A673 (cell line): ENCODE measurements at regions not wholly inside any gene's neighbourhood (a gene's known extent, or its start where the extent isn't known, plus 50 kb on each side); places are given as distances from the start of the nearest gene placed in this dataset.

Source experiments
- BruUV-seq: library from RNA; stranded (reverse); fragments of 400-500 nt; replicated peaks from 2 replicates; lab custom pipeline; 2021; lab: Mats Ljungman, UMichigan
- CTCF ChIA-PET: fragments of 300-600 bp; sonication (Branson Sonifier 250); formaldehyde crosslinking; loops from one replicate; lab custom pipeline; 2022; ENCODE audit warnings: antibody characterized with exemption; lab: Charles Lee
- POLR2A ChIA-PET: fragments of 300-600 bp; sonication (Branson Sonifier 250); formaldehyde crosslinking; loops from one replicate; lab custom pipeline; 2022; ENCODE audit warnings: antibody characterized with exemption; ENCODE audit not compliant: low non-redundant PET; lab: Charles Lee
- DNase-seq: peaks from one replicate; pipeline ENCODE4 v3.0.0-alpha.2; 2015; ENCODE audit warnings: low spot score
- H3K27ac ChIP-seq: fragments of 200-600 bp; sonication (generic); 2 replicates; pipeline ENCODE4 v1.5.1; 2016; ENCODE audit warnings: mixed run types, low read depth, mild to moderate bottlenecking, mixed read lengths, antibody characterized with exemption, low read length; ENCODE audit not compliant: poor library complexity, severe bottlenecking
- H3K27me3 ChIP-seq: fragments of 200-600 bp; sonication (generic); replicated peaks from 2 replicates; pipeline ENCODE4 v1.6.1; 2017; ENCODE audit warnings: mixed run types, low read depth, mild to moderate bottlenecking, mixed read lengths, antibody characterized with exemption, low read length; ENCODE audit not compliant: insufficient read depth, poor library complexity
- H3K36me3 ChIP-seq: fragments of 200-600 bp; sonication (generic); 2 replicates; pipeline ENCODE4 v1.6.1; 2016; ENCODE audit warnings: mixed run types, mild to moderate bottlenecking, mixed read lengths, antibody characterized with exemption, low read length; ENCODE audit not compliant: insufficient read depth, poor library complexity, severe bottlenecking
- H3K4me1 ChIP-seq: fragments of 200-600 bp; sonication (generic); 2 replicates; pipeline ENCODE4 v1.6.1; 2017; ENCODE audit warnings: mixed run types, mild to moderate bottlenecking, mixed read lengths, antibody characterized with exemption, low read length; ENCODE audit not compliant: insufficient read depth, poor library complexity, severe bottlenecking
- H3K4me3 ChIP-seq: fragments of 200-600 bp; sonication (generic); 2 replicates; pipeline ENCODE4 v1.5.1; 2016; ENCODE audit warnings: low read depth, mixed run types, mild to moderate bottlenecking, mixed read lengths, low read length; ENCODE audit not compliant: poor library complexity, severe bottlenecking
- H3K9me3 ChIP-seq: fragments of 200-600 bp; sonication (generic); 2 replicates; pipeline ENCODE4 v1.6.1; 2016; ENCODE audit warnings: mixed run types, low read depth, mild to moderate bottlenecking, mixed read lengths, antibody characterized with exemption, low read length; ENCODE audit not compliant: poor library complexity, severe bottlenecking
- EZH2 ChIP-seq: fragments of 200-600 bp; sonication (generic); IDR thresholded peaks from 2 replicates; pipeline ENCODE4 v1.6.1; 2017; ENCODE audit warnings: borderline replicate concordance, low read depth, mild to moderate bottlenecking, mixed read lengths, antibody characterized with exemption, low read length; ENCODE audit not compliant: poor library complexity, severe bottlenecking
- intact Hi-C: fragments of 100-400 bp; cut with micrococcal nuclease; formaldehyde crosslinking; loops from one replicate; pipeline ENCODE4 v1.10.0; 2022; ENCODE audit not compliant: unreplicated experiment
- TF ChIP-seq, protein P1 (sequence below): fragments of 300-800, 200-600 bp; sonication (generic); conservative IDR thresholded peaks from 2 replicates; pipeline ENCODE4 v1.5.1; 2017; ENCODE audit warnings: low read depth, mild to moderate bottlenecking, antibody characterized with exemption, low read length, moderate library complexity, mixed read lengths

DNA sequence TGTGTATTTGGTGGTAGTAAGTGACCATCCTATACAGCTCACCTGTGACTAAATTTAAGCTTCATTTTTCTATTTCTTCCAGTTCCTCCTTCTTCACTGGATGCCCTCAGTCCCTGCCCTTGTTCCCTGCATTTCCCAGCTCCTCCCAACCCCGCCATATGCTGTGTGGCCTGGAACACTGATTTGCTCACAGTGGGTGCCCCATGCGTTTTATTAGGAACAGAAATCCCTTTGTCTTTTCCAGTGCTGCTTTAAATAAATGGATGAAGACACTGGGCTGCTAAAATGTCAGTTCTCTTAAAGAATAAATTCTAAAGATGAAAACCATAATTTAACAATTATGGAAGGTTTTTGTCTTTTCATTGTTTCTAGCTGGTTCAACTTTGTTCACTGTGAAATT, 477.3 kb downstream of the DCDC2C start:
- Histone ChIP-seq H3K27ac (no peak overlapping the region), H3K27me3 (no peaks in the 10 kb centered on the region), H3K4me3 (no peak overlapping the region), H3K9me3 (peaks cover 18% of the 10 kb centered on the region), H3K36me3 (no peaks in the 10 kb centered on the region), H3K4me1 (no peaks in the 10 kb centered on the region)
- ChIA-PET POLR2A (no interaction called here), CTCF (no interaction called here)
- no peak for TF ChIP-seq EZH2
- TF ChIP-seq, protein P1, sequence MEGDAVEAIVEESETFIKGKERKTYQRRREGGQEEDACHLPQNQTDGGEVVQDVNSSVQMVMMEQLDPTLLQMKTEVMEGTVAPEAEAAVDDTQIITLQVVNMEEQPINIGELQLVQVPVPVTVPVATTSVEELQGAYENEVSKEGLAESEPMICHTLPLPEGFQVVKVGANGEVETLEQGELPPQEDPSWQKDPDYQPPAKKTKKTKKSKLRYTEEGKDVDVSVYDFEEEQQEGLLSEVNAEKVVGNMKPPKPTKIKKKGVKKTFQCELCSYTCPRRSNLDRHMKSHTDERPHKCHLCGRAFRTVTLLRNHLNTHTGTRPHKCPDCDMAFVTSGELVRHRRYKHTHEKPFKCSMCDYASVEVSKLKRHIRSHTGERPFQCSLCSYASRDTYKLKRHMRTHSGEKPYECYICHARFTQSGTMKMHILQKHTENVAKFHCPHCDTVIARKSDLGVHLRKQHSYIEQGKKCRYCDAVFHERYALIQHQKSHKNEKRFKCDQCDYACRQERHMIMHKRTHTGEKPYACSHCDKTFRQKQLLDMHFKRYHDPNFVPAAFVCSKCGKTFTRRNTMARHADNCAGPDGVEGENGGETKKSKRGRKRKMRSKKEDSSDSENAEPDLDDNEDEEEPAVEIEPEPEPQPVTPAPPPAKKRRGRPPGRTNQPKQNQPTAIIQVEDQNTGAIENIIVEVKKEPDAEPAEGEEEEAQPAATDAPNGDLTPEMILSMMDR = no peak
- no TSS peak for BruUV-seq
- intact Hi-C loops = no loop called here
- no peak for DNase-seq

DNA sequence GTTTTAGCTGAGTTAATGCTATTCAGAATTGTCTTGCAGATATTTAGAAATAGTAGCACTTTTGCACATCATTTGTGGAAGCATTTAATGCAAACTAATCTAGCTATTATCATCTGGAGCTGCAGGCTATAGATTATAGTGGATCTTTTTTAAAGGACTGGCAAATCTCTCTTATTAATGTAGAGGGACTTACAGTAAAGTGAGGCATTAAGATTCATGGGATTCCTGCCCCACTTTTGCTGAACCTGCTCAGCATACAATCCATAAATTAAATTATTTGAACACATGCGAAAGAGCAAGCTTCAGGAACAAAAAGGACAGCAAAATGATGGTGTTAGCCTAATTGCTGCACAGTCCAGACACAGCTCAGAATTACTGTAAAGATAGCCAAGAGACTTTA, 477.7 kb downstream of the DCDC2C start:
- ChIA-PET POLR2A (no interaction called here), CTCF (no interaction called here)
- no TSS peak for BruUV-seq
- TF ChIP-seq, protein P1 = no peak
- TF ChIP-seq EZH2 = no peak
- H3K4me1 ChIP-seq = no peaks in the 10 kb centered on the region
- intact Hi-C loops = no loop called here
- H3K4me3 ChIP-seq = no peak overlapping the region
- H3K36me3 ChIP-seq = no peaks in the 10 kb centered on the region
- peaks cover 13% of the 10 kb centered on the region for H3K9me3 ChIP-seq
- no peak for DNase-seq
- no peak overlapping the region for H3K27ac ChIP-seq
- H3K27me3 ChIP-seq = no peaks in the 10 kb centered on the region

GRCh38 chr2:4188561-4188960, 485.2 kb downstream of the DCDC2C start:
- Histone ChIP-seq H3K36me3 (no peaks in the 10 kb centered on the region), H3K9me3 (peaks cover 12% of the 10 kb centered on the region), H3K27ac (no peak overlapping the region), H3K4me3 (no peak overlapping the region), H3K27me3 (no peaks in the 10 kb centered on the region), H3K4me1 (no peaks in the 10 kb centered on the region)
- CTCF ChIA-PET = no interaction called here
- POLR2A ChIA-PET = no interaction called here
- BruUV-seq = no TSS peak
- intact Hi-C loops = no loop called here
- TF ChIP-seq, protein P1 = no peak
- TF ChIP-seq EZH2 = no peak
- DNase-seq = no peak
